ENCODE measurements at regions not wholly inside any gene's neighbourhood (a gene's known extent, or its start where the extent isn't known, plus 50 kb on each side); places are given as distances from the start of the nearest gene placed in this dataset.
"Not testable (repeated sequence)": the region's sequence is repeated elsewhere in the genome, so short reads cannot be mapped to it uniquely, and the experiment has no call there.

DNA sequence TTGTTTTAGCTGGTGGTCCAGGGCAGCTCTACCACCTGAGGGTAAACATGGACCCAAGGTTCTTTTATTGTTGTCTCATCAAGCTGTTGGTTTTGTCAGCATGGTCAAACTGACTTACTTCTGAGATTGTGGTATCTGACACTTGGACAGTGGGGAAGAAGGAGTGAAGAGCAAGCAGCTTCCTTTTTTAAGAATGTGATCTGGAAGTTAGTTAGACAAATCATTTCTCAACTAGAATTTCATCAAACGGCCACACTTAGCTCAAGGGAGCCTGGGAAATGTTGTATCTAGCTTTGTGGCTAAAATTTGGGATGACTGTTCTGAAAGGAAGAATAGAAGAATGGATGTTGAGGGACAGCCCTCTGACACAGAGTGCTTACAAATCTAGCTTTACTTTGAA is 215.2 kb downstream of the ZNF621 start:
- Histone ChIP-seq H3K27ac (ENCODE audit: low read depth, low read length) (no peak overlapping the region), H3K27me3 (ENCODE audit: control insufficient read depth, insufficient read depth, low read length) (no peaks in the 10 kb centered on the region), H3K36me3 (ENCODE audit: control insufficient read depth, insufficient read depth, low read length) (no peaks in the 10 kb centered on the region)

GRCh38 chr3:40741729-40742128 is 217.0 kb downstream of the ZNF621 start:
- no peaks in the 10 kb centered on the region for H3K36me3 ChIP-seq (ENCODE audit: control insufficient read depth, insufficient read depth, low read length)
- no peak overlapping the region for H3K27ac ChIP-seq (ENCODE audit: low read depth, low read length)
- H3K4me1 ChIP-seq (ENCODE audit: control insufficient read depth, insufficient read depth, low read length), result no peaks in the 10 kb centered on the region
- no peak overlapping the region for H3K9ac ChIP-seq (ENCODE audit: low read length)
- no peak overlapping the region for H3K4me3 ChIP-seq (ENCODE audit: low read length)
- H3K27me3 ChIP-seq (ENCODE audit: control insufficient read depth, insufficient read depth, low read length), result no peaks in the 10 kb centered on the region

More for the DNA sequence above, 215.2 kb downstream of the ZNF621 start:
- no peaks in the 10 kb centered on the region for H3K4me1 ChIP-seq (ENCODE audit: control insufficient read depth, insufficient read depth, low read length)
- H3K9ac ChIP-seq (ENCODE audit: low read length), result no peak overlapping the region
- H3K4me3 ChIP-seq (ENCODE audit: low read length), result no peak overlapping the region

DNA sequence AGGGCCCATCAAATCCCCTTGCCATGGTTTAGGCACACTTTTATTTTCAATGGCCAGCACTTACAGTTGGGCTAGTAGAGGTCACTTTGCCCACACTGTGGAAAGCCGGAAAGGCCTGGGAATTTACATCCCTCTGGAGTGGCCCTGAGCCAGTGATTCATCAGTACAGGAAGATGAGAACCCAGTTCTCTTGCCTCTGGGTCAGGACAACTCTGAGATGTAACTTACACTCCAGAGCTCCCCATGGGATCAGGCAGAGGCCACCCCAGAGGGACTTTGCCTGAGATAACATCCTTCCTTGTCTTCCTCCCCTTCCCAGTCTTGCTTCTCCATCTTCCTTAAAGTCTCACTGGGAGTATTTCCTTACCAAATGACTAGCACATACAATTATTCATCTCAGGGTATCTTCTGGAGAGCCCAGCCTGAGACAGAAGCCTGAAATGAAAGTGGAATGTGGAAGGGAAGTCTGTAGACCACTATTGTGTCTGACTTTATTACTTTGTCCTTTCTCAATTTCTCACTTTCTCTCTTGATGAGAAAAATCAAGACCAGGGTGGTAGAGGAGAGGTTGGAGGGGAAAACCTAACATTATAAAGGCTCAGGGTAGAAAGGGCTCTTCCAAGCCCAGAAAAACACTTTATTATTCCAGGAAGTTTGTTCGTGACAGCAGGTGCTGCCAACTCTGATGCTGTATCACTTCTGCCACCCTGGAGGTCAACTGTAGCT is 220.8 kb downstream of the ZNF621 start:
- Histone ChIP-seq H3K4me3 (ENCODE audit: low read length) (no peak overlapping the region), H3K9ac (ENCODE audit: low read length) (no peak overlapping the region), H3K27ac (ENCODE audit: low read depth, low read length) (no peak overlapping the region), H3K27me3 (ENCODE audit: control insufficient read depth, insufficient read depth, low read length) (no peaks in the 10 kb centered on the region), H3K4me1 (ENCODE audit: control insufficient read depth, insufficient read depth, low read length) (no peaks in the 10 kb centered on the region), H3K36me3 (ENCODE audit: control insufficient read depth, insufficient read depth, low read length) (no peaks in the 10 kb centered on the region)

- Histone ChIP-seq H3K4me1 (ENCODE audit: control insufficient read depth, insufficient read depth, low read length) (no peaks in the 10 kb centered on the region), H3K27ac (ENCODE audit: low read depth, low read length) (no peak overlapping the region), H3K27me3 (ENCODE audit: control insufficient read depth, insufficient read depth, low read length) (no peaks in the 10 kb centered on the region), H3K4me3 (ENCODE audit: low read length) (no peak overlapping the region), H3K9ac (ENCODE audit: low read length) (no peak overlapping the region), H3K36me3 (ENCODE audit: control insufficient read depth, insufficient read depth, low read length) (no peaks in the 10 kb centered on the region)
Observed at GRCh38 chr3:40751666-40752065, 226.9 kb downstream of the ZNF621 start.

DNA sequence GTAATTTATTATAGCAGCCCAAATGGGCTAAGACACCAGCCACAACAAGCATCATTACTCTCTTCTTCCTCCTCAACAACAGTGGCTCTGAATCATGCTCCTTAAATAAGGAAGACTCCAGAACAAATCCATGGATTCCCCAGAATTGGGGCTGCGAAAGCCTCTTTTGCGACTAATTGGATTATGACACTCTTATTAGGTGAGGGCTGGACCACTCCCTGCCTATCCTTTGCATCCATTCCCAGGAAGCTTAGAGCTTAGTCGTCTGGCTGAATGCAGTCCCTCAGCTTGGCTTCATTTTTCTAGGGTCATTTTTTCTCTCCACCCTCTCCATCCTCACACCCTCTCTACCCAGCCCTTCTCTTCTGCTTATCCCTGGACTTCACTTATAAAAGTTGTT is 227.7 kb downstream of the ZNF621 start:
- H3K9ac ChIP-seq (ENCODE audit: low read length), result no peak overlapping the region
- H3K27me3 ChIP-seq (ENCODE audit: control insufficient read depth, insufficient read depth, low read length), result no peaks in the 10 kb centered on the region
- H3K4me3 ChIP-seq (ENCODE audit: low read length), result no peak overlapping the region
- no peaks in the 10 kb centered on the region for H3K36me3 ChIP-seq (ENCODE audit: control insufficient read depth, insufficient read depth, low read length)
- H3K4me1 ChIP-seq (ENCODE audit: control insufficient read depth, insufficient read depth, low read length), result no peaks in the 10 kb centered on the region
- no peak overlapping the region for H3K27ac ChIP-seq (ENCODE audit: low read depth, low read length)

DNA sequence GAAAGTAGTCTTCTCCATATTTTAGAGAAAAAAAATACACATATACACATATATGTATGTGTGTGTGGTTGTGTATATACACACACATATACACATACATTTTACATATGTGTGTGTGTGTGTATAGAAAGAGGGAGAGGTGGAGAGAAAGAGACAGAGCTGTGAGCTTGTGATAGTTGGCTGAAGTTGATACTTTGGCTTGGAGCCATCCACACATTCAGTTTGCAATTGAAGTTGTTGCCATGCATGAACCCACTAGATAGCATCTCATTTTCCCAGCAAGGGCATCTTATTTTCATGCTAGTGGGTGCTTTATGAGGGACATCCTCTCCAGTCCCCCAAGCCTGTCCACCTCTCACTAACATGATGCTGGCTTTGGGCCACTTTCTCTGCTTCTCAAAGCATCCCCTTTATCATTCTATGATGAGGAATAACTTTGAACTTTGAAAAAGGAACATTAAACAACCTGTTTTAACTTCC is 228.6 kb downstream of the ZNF621 start:
- no peaks in the 10 kb centered on the region for H3K4me1 ChIP-seq (ENCODE audit: control insufficient read depth, insufficient read depth, low read length)
- no peak overlapping the region for H3K27ac ChIP-seq (ENCODE audit: low read depth, low read length)
- H3K4me3 ChIP-seq (ENCODE audit: low read length), result no peak overlapping the region
- H3K9ac ChIP-seq (ENCODE audit: low read length), result no peak overlapping the region
- H3K27me3 ChIP-seq (ENCODE audit: control insufficient read depth, insufficient read depth, low read length), result no peaks in the 10 kb centered on the region
- H3K36me3 ChIP-seq (ENCODE audit: control insufficient read depth, insufficient read depth, low read length), result no peaks in the 10 kb centered on the region

DNA sequence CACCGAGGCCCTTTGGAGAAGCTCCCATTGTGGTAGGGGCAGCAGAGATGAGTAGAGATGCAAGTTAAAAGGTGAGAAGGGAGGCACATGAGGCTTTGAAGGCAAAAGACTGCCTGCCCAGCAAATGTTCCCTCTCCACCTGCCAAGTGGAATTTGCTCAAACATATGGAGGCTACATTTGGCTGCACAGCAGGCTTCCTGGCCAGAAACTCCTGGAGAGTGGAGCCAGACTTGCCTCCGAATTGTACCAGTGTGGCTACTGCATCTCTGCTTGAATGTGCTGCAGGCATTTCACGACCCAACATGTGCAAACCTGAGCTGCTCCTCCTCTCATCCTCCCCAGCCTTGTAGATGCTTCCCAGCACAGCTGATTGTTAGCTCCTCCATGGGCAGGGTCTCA is 229.2 kb downstream of the ZNF621 start:
- no peaks in the 10 kb centered on the region for H3K36me3 ChIP-seq (ENCODE audit: control insufficient read depth, insufficient read depth, low read length)
- no peak overlapping the region for H3K27ac ChIP-seq (ENCODE audit: low read depth, low read length)
- H3K27me3 ChIP-seq (ENCODE audit: control insufficient read depth, insufficient read depth, low read length), result no peaks in the 10 kb centered on the region
- H3K9ac ChIP-seq (ENCODE audit: low read length), result no peak overlapping the region
- no peak overlapping the region for H3K4me3 ChIP-seq (ENCODE audit: low read length)
- no peaks in the 10 kb centered on the region for H3K4me1 ChIP-seq (ENCODE audit: control insufficient read depth, insufficient read depth, low read length)

- H3K27me3 ChIP-seq (ENCODE audit: control insufficient read depth, insufficient read depth, low read length), result no peaks in the 10 kb centered on the region
- H3K4me1 ChIP-seq (ENCODE audit: control insufficient read depth, insufficient read depth, low read length), result no peaks in the 10 kb centered on the region
- H3K4me3 ChIP-seq (ENCODE audit: low read length), result no peak overlapping the region
- H3K9ac ChIP-seq (ENCODE audit: low read length), result no peak overlapping the region
- no peaks in the 10 kb centered on the region for H3K36me3 ChIP-seq (ENCODE audit: control insufficient read depth, insufficient read depth, low read length)
- H3K27ac ChIP-seq (ENCODE audit: low read depth, low read length), result no peak overlapping the region
Observed at GRCh38 chr3:40754994-40755393, 230.2 kb downstream of the ZNF621 start.

DNA sequence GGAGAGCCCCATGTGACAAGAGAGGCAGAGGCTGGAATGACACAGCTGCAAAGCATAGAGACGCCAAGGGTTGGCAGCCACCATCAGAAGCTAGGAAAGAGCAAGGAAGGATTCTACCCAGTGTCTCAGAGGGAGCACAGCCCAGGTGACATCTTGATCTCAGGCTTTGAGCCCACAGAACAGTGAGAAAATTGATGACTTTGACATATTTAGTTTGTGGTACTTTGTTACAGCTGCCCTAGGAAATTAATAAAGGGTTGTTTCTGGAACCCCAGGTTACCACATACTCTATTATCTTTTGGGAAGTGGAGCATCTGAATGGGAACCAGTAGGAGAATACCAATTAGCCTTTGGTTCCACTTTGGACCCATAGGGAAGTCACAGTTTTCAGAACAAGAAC is 231.7 kb downstream of the ZNF621 start:
- Histone ChIP-seq H3K27me3 (ENCODE audit: control insufficient read depth, insufficient read depth, low read length) (no peaks in the 10 kb centered on the region), H3K9ac (ENCODE audit: low read length) (no peak overlapping the region), H3K27ac (ENCODE audit: low read depth, low read length) (no peak overlapping the region), H3K4me1 (ENCODE audit: control insufficient read depth, insufficient read depth, low read length) (no peaks in the 10 kb centered on the region), H3K4me3 (ENCODE audit: low read length) (no peak overlapping the region), H3K36me3 (ENCODE audit: control insufficient read depth, insufficient read depth, low read length) (no peaks in the 10 kb centered on the region)

DNA sequence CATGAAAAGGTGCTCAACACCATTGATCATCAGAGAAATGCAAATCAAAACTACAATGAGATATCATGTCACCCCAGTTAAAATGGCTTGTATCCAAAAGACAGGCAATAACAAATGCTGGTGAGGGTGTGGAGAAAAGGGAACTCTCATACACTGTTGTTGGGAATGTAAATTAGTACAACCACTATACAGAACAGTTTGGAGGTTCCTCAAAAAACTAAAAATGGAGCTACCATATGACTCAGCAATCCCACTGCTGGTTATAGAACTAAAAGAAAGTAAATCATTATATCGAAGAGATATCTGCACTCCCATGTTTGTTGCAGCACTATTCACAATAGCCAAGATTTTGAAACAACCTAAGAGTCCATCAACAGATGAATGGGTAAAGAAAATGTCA is 238.0 kb downstream of the ZNF621 start:
- H3K27me3 ChIP-seq (ENCODE audit: control insufficient read depth, insufficient read depth, low read length); H3K4me1 ChIP-seq (ENCODE audit: control insufficient read depth, insufficient read depth, low read length); H3K36me3 ChIP-seq (ENCODE audit: control insufficient read depth, insufficient read depth, low read length); H3K4me3 ChIP-seq (ENCODE audit: low read length); H3K9ac ChIP-seq (ENCODE audit: low read length); H3K27ac ChIP-seq (ENCODE audit: low read depth, low read length): not testable (repeated sequence)

- Histone ChIP-seq H3K27me3 (ENCODE audit: control insufficient read depth, insufficient read depth, low read length) (no peaks in the 10 kb centered on the region), H3K36me3 (ENCODE audit: control insufficient read depth, insufficient read depth, low read length) (no peaks in the 10 kb centered on the region), H3K27ac (ENCODE audit: low read depth, low read length) (no peak overlapping the region), H3K9ac (ENCODE audit: low read length) (no peak overlapping the region), H3K4me3 (ENCODE audit: low read length) (no peak overlapping the region), H3K4me1 (ENCODE audit: control insufficient read depth, insufficient read depth, low read length) (no peaks in the 10 kb centered on the region)
Observed at GRCh38 chr3:40763807-40764206, 239.0 kb downstream of the ZNF621 start.

DNA sequence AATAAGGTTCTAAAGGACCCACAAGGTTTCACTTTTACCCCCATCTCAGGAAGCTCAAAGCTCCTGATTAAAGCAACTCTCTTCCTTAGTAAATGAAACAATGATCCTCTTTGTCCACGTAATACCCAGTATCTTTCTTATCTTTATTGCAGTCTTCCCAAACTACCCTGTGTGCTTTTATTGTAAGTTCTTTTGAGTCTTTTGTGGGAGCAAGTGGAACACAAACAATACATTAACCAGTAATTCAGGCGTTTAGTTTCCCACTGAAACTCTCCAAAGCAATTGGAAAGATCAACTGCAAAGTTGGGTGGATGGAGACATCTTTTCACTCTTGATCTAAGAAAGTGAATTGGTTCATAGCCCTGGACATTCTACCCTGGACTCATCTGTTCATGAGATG is 240.0 kb downstream of the ZNF621 start:
- Histone ChIP-seq H3K4me1 (ENCODE audit: control insufficient read depth, insufficient read depth, low read length) (no peaks in the 10 kb centered on the region), H3K4me3 (ENCODE audit: low read length) (no peak overlapping the region), H3K27me3 (ENCODE audit: control insufficient read depth, insufficient read depth, low read length) (no peaks in the 10 kb centered on the region), H3K27ac (ENCODE audit: low read depth, low read length) (no peak overlapping the region), H3K9ac (ENCODE audit: low read length) (no peak overlapping the region), H3K36me3 (ENCODE audit: control insufficient read depth, insufficient read depth, low read length) (no peaks in the 10 kb centered on the region)

GRCh38 chr3:40765884-40766283 is 241.1 kb downstream of the ZNF621 start:
- no peak overlapping the region for H3K4me3 ChIP-seq (ENCODE audit: low read length)
- H3K27ac ChIP-seq (ENCODE audit: low read depth, low read length), result no peak overlapping the region
- H3K4me1 ChIP-seq (ENCODE audit: control insufficient read depth, insufficient read depth, low read length), result no peaks in the 10 kb centered on the region
- H3K9ac ChIP-seq (ENCODE audit: low read length), result no peak overlapping the region
- no peaks in the 10 kb centered on the region for H3K27me3 ChIP-seq (ENCODE audit: control insufficient read depth, insufficient read depth, low read length)
- H3K36me3 ChIP-seq (ENCODE audit: control insufficient read depth, insufficient read depth, low read length), result no peaks in the 10 kb centered on the region
